Transverse colon (tissue), 3 donors: ENCODE measurements at regions not wholly inside any gene's neighbourhood (a gene's known extent, or its start where the extent isn't known, plus 50 kb on each side); places are given as distances from the start of the nearest gene placed in this dataset.

Experiments used
- CTCF ChIP-seq, 5 experiments: fragments of 200-600 bp in 3 of 5; fragments of 450-650 bp in 2 of 5; sonication (generic) in 3 of 5; IDR thresholded peaks; 1 replicate in 2 of 5; 2 replicates in 3 of 5; pipeline ENCODE4 v1.5.1; 2016 to 2017; ENCODE audit warnings: antibody characterized with exemption in 5 of 5, inconsistent platforms in 3 of 5, mild to moderate bottlenecking in 2 of 5, moderate library complexity in 1 of 5
- POLR2A ChIP-seq: fragments of 450-650 bp; IDR thresholded peaks from one replicate; pipeline ENCODE4 v1.6.1; 2016; ENCODE audit warnings: antibody characterized with exemption, mild to moderate bottlenecking, moderate library complexity

GRCh38 chr6:90898763-90899162 is 311.9 kb upstream of the MAP3K7 start:
- TF ChIP-seq CTCF (IDR thresholded peaks at IDR 0.05): no peak
- TF ChIP-seq POLR2A: no peak
